SHP77 (cell line): ENCODE measurements at regions not wholly inside any gene's neighbourhood (a gene's known extent, or its start where the extent isn't known, plus 50 kb on each side); places are given as distances from the start of the nearest gene placed in this dataset.
"Not testable (repeated sequence)": the region's sequence is repeated elsewhere in the genome, so short reads cannot be mapped to it uniquely, and the experiment has no call there.

Source experiments
- DNase-seq, 2 experiments: peaks; one replicate each; lab custom pipeline; 2025; lab: John Stamatoyannopoulos, UW

DNA sequence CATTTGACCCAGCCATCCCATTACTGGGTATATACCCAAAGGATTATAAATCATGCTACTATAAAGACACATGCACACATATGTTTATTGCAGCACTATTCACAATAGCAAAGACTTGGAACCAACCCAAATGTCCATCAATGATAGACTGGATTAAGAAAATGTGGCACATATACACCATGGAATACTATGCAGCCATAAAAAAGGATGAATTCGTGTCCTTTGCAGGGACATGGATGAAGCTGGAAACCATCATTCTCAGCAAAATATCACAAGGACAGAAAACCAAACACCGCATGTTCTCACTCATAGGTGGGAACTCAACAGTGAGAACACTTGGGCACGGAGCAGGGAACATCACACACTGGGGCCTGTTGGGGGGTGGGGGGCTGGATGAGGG is 290.0 kb upstream of the HNRNPA3 start:
- DNase-seq: not testable (repeated sequence)

DNA sequence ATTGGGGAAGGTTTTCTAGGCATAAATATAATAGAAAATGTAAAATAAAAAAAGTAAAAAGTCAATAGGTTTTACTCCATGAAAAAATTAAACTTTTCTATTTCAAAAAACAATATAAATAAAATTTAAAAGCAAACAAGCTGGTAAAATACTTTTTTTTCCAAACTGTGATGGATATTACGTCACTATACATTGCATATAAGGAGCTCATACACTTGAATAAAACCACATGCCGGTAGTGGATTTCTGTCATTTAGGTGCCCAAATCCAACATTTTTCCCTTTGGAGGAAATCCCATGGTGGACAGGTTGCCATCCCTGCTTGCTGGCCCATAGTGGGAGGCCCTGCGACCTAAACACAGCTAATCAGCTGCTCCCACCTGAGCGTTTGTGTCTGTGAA is 289.4 kb upstream of the HNRNPA3 start:
- DNase-seq: no peak

DNA sequence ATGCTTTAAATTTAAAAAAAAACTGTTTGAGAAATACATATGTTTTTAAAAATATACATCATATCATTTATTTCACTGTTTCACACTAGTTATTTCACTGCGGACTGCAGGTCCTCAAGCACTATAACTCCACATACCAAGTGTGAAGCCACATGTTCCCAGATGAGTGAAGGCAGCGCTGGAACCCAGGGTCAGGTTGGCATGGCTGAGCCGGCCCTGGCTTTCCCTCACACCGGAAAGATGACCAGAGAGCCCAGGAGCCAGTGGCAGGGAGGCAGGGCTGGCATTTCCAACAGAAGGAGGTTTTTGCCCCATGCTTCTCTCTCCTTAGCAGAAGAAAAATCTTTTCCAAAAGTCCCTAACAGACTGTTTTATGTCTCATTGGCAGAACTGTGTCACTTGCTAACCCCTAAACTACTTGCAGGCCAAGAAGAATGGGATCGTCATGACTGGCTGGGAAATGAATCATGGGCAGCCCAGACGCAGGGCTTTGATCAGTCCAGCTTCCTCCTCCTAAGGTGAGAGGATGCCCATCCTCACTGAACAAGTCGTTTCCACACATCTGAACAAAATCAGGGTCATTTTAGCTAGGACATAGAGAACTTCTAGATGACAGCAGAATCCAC is 287.6 kb upstream of the HNRNPA3 start:
- DNase-seq: no peak

DNA sequence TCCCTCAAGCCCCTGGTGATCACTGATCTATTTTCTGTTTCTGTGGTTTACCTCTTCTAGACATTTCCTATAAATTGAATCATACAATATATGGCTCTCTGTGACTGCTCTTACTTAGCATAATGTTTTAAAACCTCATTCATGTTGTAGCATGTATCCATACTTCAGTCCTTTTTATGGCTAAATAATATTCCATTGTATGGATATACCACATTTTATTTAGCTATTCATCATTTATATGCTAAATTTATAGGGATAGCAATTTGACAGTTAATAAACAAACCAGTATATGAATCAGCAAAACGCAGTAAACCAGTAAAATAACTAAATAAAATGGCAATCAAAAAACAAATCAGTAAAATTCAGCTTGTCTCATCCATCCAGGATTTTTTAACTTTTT is 286.1 kb upstream of the HNRNPA3 start:
- DNase-seq: no peak

DNA sequence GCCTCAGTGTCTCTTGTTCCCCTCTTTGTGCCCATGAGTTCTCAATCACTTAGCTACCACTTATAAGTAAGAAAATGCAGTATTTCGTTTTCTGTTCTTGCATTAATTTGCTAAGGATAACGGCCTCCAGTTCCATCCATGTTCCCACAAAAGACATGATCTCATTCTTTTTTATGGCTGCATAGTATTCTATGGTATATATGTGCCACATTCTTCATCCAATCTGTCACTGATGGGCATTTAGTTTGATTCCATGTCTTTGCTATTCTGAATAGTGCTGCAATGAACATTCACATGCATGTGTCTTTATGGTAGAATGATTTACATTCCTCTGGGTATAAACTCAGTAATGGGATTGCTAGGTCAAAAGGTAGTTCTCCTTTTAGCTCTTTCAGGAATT is 283.2 kb upstream of the HNRNPA3 start:
- DNase-seq: not testable (repeated sequence)

DNA sequence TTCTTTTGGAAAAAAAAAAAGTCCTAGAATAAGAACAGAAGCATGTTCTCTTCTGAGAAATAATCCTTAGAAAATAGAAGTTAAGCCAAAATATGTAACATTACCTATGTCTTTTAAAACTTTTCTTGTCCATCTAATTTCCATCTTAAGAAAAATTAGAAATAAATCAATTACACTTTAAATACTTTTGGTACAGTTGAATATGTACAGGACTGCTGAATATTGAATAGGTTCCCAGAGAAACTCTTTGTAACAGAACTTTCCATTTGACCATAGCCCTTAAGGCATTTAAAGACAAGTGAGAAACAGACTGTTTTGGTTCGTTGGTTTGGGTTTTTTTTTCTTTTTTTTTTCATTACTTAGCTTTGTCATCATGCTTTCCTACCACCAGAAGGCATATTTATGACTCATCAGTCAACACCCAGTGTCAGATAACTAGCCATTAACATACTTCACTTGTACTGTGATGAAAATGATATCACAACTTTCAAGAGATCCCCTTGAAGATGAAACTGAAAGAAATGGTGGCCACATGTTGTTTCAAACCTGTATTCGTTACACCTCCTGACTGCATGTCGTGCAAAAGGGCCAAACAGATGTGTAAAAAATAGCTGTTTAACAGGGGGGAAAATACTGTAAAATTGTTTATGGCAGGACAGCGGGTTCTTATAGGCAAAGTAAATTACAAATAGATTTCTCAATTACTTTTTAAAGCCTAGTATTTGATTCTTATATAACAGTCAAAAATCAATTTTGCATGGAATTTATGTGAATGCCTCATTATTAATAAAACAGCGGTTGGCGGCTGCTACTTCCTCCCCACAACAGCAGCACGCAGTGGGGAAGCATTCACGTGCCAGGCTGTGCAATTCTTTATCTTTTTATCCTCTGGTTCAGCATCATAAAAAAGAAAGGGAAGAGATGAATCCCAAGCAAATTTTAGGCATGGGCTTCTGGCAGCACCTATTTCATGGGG is 280.7 kb upstream of the HNRNPA3 start:
- DNase-seq: no peak

DNA sequence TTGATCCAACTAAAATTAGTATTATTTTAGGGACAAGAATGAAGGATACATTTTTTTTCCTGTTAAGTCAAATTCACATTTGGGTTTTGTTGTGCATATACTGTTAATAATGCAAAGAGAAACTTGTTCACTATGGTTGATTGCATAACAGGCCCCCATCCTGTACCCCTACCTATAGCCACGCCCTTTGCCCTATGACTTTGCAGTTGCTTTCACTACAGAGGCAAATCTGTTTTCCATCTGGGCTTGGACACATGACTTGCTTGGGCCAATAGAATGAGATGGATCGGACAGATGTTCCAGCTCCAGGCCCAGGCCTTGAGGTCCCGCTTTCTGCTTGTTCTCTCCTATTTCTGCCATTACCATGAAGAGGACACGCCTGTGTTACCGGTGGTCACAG is 278.5 kb upstream of the HNRNPA3 start:
- no peak for DNase-seq

DNA sequence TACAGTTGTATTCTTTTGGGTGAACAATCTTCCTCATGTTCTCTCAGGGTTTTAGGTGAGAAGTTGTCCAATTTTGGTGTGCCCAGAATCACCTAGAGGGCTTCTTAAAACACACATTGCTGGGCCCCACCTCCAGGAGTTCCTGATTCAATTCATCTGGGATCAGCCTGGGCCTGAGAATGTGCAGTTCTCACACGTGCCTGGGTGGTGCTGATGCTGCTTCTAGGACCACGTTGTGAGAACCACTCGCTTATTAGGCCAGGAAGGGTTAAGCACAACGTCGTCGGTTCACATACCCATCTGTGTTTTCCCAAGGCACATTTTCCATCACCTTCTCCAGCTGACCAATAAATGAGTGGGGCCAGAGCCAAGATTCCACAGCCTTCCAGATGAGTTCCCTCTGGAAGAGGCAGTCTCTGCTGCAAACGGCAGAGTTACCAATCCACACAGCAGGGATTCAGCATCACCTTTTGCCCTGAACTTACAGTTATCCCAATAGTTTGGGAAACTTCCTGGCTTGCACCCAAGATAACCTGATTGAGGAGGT is 277.7 kb upstream of the HNRNPA3 start:
- DNase-seq: no peak

DNA sequence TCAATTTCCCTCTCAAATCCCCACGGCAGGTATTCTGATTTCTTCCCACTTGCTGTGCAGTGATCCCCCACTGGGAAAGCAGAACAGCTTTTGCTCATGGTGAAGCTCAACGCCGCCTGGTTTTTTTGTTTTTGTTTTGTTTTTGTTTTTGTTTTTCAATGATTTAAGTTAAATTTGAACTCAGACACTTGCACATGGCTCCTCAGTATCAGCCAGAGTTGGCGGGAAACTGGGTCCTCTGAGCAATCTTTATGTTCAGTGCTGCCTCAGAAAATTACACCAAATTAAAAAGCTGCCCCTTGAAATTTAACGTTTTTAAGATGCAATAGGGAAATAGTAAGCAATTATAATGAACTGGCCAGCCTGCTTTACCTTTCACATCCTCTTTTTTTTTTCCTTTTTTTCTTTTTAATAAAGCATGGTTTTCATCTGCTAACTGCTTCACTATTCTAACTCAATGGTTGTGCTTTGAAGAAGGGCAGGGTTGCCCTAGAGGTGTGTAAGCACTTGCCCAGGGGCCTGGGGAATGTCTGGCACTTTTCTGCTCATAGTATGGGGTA is 277.0 kb upstream of the HNRNPA3 start:
- no peak for DNase-seq

DNA sequence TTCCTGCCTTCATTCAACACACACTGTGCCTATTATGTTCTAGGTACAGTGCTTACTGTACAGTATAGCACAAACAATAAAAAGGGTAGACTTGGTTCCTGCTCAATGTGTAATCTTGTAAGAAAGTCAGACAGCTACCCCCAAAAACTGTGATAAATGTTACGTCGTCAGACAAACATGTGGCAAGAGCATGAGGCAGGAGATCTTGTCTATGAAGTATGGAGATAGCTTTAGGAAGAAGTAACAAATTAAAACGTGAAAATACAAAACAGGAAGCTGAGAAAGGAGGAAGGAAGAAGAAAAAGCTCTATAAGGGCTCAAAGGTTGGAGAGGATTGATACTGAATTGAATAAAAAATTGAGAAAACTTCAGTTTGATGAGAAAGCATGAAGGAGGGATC is 276.2 kb upstream of the HNRNPA3 start:
- DNase-seq: no peak

DNA sequence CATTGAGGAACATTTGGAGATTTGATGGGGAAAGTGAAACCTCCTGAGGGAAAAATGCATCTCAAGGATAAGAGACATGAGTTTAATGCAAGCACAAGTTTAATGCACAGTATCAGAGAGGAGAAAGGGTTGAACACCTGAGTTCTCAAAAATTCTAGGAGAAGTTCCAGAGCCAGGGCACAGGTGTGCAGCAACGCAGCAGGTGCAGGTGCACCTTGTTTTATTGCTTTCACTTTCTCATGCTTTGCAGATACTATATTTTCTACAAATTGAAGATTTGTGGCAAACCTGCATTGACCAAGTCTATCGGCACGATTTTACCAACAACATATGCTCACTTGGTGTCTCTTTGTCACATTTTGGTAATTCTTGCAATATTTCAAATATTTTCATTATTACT is 267.6 kb upstream of the HNRNPA3 start:
- no peak for DNase-seq

DNA sequence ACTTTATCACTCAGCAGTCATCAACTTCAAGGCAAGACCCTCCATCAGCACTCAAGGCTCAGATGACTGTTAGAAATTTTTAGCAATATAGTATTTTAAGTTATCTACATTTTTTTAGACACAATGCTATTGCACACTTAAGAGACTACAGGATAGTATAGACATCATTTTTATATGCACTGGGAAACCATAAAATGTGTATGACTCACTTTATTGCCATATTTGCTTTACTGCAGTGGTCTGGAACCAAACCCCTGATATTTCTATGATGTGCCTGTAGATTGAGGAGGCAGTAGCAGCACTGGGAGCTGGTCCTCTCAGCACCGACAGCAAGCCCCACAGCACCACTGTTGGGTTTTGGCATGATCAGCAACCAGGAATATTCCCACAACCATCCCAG is 264.8 kb upstream of the HNRNPA3 start:
- DNase-seq: no peak

DNA sequence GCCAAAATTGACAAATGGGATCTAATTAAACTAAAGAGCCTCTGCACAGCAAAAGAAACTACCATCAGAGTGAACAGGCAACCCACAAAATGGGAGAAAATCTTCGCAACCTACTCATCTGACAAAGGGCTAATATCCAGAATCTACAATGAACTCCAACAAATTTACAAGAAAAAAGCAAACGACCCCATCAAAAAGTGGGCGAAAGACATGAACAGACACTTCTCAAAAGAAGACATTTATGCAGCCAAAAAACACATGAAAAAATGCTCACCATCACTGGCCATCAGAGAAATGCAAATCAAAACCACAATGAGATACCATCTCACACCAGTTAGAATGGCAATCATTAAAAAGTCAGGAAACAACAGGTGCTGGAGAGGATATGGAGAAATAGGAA is 261.4 kb upstream of the HNRNPA3 start:
- DNase-seq: not testable (repeated sequence)

DNA sequence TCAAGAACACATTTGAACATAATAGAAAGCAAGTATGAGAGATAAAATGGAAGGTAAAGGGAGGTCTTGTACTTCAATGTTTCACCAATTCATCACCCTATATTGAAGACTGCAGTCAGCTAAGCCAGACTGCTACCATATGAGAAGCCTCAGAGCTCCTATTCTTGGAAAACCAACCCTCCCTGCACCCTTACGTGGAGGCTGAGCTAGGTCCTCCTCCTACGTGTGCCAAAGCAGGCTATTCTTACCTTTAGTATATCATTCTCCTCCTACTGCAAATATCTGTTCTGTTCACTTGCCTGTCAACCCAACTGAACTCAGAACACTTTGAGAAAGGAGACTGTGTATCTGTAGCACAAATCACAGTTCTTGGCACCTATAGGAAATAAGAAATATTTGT is 255.8 kb upstream of the HNRNPA3 start:
- DNase-seq: no peak

DNA sequence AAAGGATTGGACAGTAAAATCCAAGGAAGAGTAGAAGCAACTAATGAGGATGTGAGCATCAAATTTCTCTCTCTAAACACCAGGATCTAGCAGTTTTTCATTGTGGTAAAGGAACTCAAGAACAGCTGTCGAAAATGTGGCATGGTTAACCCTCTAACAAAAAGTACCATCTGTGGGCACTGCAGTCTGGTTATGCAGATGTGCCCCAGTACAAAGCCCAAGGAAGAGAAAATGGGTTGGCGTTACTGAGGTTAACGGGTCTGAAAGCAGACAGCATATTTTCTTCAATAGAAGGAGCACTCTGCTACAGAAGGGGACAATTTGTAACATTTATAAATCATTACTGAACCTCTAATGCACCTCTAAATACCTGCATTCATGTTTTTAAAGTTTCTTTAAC is 253.0 kb upstream of the HNRNPA3 start:
- DNase-seq: no peak

DNA sequence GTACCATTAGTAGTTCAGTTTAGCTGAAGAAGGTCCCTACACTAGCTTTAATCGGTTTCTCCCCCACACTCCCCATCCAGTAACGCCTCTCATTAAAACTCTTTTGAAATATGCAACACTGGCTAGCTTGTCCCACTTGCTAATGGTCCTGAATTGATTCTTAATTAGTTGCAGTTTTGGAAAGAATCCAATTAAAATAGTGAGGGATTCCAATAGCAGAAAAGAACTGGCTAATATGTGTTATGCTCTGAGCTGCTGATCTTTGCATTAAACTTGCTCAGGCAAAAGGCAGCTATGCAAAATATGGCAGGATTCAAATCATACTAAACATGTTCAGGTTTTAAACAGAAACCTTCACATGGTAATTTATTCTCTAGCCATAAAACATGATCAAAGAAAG is 252.5 kb upstream of the HNRNPA3 start:
- no peak for DNase-seq

DNA sequence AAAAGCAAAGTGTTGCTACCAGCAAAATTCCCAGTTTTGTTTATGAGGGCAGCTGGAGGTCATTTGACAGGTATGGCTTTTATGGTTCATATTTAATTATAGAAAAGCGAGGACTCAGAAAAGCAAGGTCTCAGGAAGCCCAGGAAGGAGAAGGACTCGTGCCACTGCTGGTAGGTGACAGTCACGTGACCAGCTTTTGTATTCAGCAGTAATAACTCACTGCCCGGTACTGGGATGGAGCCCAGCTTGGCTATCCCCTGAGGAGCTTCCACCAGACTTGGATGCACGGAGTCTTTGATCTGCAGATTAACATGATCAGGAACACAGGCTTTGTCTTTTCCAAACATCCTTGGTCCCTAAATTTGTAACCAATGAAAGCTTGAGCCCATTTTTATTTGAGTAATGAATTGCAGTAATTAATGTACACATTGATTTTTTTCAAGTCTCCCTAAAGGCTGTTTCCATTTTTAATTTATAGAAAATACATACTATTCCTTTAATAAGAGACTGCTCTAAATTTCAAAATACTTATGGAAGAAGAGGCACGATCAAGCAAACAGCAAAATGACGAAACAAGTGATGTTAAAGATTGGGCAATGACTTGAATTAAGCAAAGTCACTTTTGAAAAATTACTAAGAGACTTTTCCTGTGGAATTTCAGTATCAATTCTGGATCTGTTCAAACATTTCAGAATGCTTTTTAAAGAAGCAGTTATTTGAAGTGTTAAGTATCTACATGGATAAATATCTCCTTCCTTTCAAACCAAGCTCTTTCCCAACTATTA is 251.7 kb upstream of the HNRNPA3 start:
- DNase-seq: no peak

DNA sequence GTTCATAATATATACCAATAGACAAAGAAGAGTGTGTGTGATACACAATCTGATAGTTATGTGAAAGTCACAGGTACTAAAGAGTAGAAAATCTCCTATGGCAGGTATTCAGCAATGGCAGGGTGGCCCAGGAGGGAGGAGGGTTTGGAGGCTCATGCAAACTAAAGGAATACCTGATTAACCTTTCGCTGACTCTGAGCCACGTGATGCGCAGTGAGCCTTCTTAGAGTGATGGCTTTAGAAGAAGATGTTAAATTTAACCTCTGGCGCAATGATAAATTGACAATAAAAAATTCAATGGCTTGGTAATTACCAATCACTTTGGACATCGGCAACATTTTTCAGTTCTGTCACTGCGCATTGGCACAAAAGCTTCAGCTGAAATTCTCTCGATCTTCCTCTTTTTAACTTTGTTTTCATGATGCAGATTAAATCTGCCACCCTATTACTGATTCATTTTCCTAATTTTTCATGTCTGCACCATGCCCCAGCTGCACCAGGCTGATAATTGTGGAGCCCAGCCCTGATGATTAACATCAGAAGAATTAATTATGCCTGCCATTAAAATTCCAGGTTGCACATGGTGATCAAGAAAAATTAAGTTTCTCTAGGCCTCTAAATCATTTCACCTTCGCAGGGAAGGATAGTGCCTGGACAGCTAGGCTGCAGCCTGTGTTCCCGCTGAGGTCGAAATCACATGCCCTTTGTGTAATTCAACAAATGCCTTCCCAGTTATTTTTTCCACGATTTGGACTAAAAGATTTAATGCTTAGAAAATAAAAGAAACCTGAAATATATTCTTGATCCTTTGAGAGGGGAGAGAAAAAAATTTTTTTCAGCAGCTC is 250.6 kb upstream of the HNRNPA3 start:
- DNase-seq: no peak

DNA sequence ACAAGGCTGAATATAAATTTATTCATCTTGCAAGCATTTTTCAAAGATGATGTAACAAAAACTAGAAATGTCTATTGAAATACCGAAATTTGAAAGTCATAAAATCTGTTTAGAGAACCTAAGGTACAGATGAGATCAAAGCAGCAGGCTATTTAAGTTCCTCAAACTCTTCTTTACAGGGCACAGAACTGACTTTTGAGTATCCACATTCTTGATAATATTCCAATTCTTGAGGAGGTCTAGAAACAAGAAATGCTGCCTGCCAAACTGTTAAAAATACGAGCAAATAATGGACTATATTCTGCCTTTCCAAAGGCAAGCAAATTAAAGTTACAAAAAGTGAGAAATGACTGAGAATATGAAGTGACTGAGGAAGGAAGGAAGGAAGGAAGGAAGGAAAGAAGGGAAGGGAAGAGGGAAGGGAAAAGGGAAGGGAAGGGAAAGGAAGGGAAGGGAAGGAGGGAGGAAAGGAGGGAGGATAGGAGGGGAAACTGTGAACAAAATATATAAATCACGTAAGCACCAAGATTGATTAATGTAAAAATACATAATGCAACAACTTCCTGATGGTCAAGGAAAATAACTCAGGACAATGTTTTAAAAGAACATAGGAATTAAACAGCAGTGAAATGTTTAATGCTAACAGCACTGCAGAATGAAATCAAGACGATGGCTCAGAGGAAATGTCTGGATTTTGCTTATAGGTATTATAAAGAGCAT is 248.9 kb upstream of the HNRNPA3 start:
- no peak for DNase-seq

DNA sequence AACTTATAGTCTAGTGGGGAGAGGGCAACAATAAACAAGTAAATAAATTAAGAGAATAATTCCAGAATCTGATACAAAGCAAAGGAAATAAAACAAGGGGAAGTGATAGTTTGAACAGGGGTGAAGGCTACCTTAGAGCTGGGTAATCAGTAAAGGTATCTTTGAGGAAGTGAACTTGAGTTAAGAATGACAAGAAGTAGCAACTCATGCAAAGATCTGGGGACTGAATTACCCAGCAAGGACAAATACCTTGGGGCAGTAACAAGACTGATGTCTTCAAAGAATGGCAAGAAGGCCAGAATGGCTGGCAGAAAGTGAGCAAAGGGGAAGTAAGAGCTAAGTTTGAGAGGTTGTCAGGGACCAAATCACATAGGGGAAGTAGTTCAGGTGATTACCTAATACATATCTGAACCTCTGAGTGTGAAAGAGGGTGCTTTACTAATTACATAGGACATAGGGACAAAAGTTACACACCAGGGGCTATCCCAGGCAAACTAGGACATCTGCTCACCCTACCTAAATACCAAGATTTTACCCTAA is 244.6 kb upstream of the HNRNPA3 start:
- no peak for DNase-seq
